ENCODE measurements at regions not wholly inside any gene's neighbourhood (a gene's known extent, or its start where the extent isn't known, plus 50 kb on each side); places are given as distances from the start of the nearest gene placed in this dataset.

DNA sequence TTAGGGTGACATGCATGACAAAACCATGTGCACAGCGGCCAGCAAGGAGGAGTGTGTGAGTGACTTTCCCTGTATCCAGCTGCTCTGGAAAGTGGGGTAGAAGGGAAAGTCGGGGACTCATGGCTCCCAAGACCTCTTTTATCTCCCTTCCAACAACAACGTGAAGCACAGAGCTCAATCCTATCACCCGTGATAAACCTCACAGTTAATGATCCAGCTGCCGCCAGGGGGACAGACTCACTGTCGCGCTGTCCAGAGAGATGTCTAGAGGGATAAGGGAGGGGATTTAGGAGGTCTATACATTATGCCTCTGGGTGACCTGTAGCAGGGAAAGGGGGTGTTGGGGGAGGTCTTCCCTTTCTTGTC is 84.0 kb upstream of the SMNDC1 start:
- TF ChIP-seq, protein P1, sequence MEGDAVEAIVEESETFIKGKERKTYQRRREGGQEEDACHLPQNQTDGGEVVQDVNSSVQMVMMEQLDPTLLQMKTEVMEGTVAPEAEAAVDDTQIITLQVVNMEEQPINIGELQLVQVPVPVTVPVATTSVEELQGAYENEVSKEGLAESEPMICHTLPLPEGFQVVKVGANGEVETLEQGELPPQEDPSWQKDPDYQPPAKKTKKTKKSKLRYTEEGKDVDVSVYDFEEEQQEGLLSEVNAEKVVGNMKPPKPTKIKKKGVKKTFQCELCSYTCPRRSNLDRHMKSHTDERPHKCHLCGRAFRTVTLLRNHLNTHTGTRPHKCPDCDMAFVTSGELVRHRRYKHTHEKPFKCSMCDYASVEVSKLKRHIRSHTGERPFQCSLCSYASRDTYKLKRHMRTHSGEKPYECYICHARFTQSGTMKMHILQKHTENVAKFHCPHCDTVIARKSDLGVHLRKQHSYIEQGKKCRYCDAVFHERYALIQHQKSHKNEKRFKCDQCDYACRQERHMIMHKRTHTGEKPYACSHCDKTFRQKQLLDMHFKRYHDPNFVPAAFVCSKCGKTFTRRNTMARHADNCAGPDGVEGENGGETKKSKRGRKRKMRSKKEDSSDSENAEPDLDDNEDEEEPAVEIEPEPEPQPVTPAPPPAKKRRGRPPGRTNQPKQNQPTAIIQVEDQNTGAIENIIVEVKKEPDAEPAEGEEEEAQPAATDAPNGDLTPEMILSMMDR (IDR thresholded peaks at IDR 0.05), result no peak
- no peak for TF ChIP-seq EP300 (IDR thresholded peaks at IDR 0.05; ENCODE audit: low read depth)
